HEK293 (cell line): ENCODE measurements at regions not wholly inside any gene's neighbourhood (a gene's known extent, or its start where the extent isn't known, plus 50 kb on each side); places are given as distances from the start of the nearest gene placed in this dataset.

Source experiments
- CTCF ChIA-PET: fragments of 350-600 bp; formaldehyde crosslinking; extraction: SDS; loops from one replicate; lab custom pipeline; 2021; ENCODE audit warnings: antibody characterized with exemption; lab: Yijun Ruan, JAX
- POLR2A ChIA-PET: fragments of 300-600 bp; formaldehyde crosslinking; extraction: SDS; loops from one replicate; lab custom pipeline; 2020; ENCODE audit warnings: antibody characterized with exemption, inconsistent platforms; lab: Yijun Ruan, JAX
- H3K27ac ChIP-seq: fragments of 200-500 bp; sonication (Bioruptor generic); 2 replicates; pipeline ENCODE4 v1.5.1; 2014; ENCODE audit warnings: low read depth, low read length, control low read depth, inconsistent platforms; ENCODE audit errors: extremely low read depth
- H3K36me3 ChIP-seq, 2 experiments: fragments of 200-500 bp in 1 of 2; sonication (Bioruptor generic) in 1 of 2; 1 replicate in 1 of 2; 2 replicates in 1 of 2; pipeline ENCODE4 v1.5.1; 2014 to 2017; ENCODE audit warnings: inconsistent platforms in 2 of 2, low read length in 2 of 2; ENCODE audit not compliant: control insufficient read depth in 2 of 2, insufficient read depth in 1 of 2
- H3K4me1 ChIP-seq: fragments of 200-500 bp; sonication (Bioruptor generic); 2 replicates; pipeline ENCODE4 v1.5.1; 2014; ENCODE audit warnings: mild to moderate bottlenecking, low read length, inconsistent platforms; ENCODE audit not compliant: control insufficient read depth, insufficient read depth
- H3K4me3 ChIP-seq: 2 replicates; pipeline ENCODE4 v1.5.1; 2011; ENCODE audit warnings: low read depth, mild to moderate bottlenecking, control low read depth, low read length, moderate library complexity
- H3K9me3 ChIP-seq: fragments of 200-500 bp; sonication (Bioruptor generic); 2 replicates; pipeline ENCODE4 v1.5.1; 2014; ENCODE audit warnings: low read depth, low read length, inconsistent platforms; ENCODE audit not compliant: control insufficient read depth, insufficient read depth
- BCL11A ChIP-seq: fragments of 450-650 bp; formaldehyde crosslinking; IDR thresholded peaks from 2 replicates; pipeline ENCODE4 v1.5.1; 2016; ENCODE audit warnings: low read depth, missing biosample characterization, missing genetic modification characterization
- ELK4 ChIP-seq: IDR thresholded peaks from 2 replicates; pipeline ENCODE4 v1.6.1; 2011; ENCODE audit warnings: mild to moderate bottlenecking, low read depth, low read length, borderline replicate concordance
- GLIS2 ChIP-seq: fragments of 450-650 bp; formaldehyde crosslinking; IDR thresholded peaks from 2 replicates; pipeline ENCODE4 v1.5.1; 2016; ENCODE audit warnings: missing biosample characterization, missing genetic modification characterization
- KLF8 ChIP-seq: fragments of 450-650 bp; formaldehyde crosslinking; IDR thresholded peaks from 2 replicates; pipeline ENCODE4 v1.5.1; 2016; ENCODE audit warnings: missing biosample characterization, missing genetic modification characterization
- OSR2 ChIP-seq: fragments of 450-650 bp; formaldehyde crosslinking; IDR thresholded peaks from 2 replicates; pipeline ENCODE4 v1.5.1; 2016; ENCODE audit warnings: missing biosample characterization, missing genetic modification characterization
- SP7 ChIP-seq: fragments of 450-650 bp; formaldehyde crosslinking; IDR thresholded peaks from 2 replicates; pipeline ENCODE4 v1.5.1; 2016; ENCODE audit warnings: missing biosample characterization, missing genetic modification characterization
- ZBTB17 ChIP-seq: fragments of 450-650 bp; formaldehyde crosslinking; IDR thresholded peaks from 2 replicates; pipeline ENCODE4 v1.5.1; 2016; ENCODE audit warnings: missing biosample characterization, missing genetic modification characterization
- ZBTB8A ChIP-seq: fragments of 450-650 bp; formaldehyde crosslinking; IDR thresholded peaks from 2 replicates; pipeline ENCODE4 v1.5.1; 2016; ENCODE audit warnings: missing biosample characterization, missing genetic modification characterization
- ZNF169 ChIP-seq: fragments of 450-650 bp; formaldehyde crosslinking; IDR thresholded peaks from 2 replicates; pipeline ENCODE4 v1.5.1; 2016; ENCODE audit warnings: missing biosample characterization, missing genetic modification characterization
- ZNF266 ChIP-seq: fragments of 450-650 bp; formaldehyde crosslinking; IDR thresholded peaks from 2 replicates; pipeline ENCODE4 v1.5.1; 2016; ENCODE audit warnings: missing biosample characterization, missing genetic modification characterization, low read depth
- ZNF292 ChIP-seq: fragments of 450-650 bp; formaldehyde crosslinking; IDR thresholded peaks from 2 replicates; pipeline ENCODE4 v1.5.1; 2016; ENCODE audit warnings: low read depth, missing biosample characterization, missing genetic modification characterization, borderline replicate concordance
- ZNF302 ChIP-seq: fragments of 450-650 bp; formaldehyde crosslinking; IDR thresholded peaks from 2 replicates; pipeline ENCODE4 v1.5.1; 2016; ENCODE audit warnings: missing biosample characterization, missing genetic modification characterization, low read depth
- ZNF341 ChIP-seq: fragments of 450-650 bp; formaldehyde crosslinking; IDR thresholded peaks from 2 replicates; pipeline ENCODE4; 2016; ENCODE audit warnings: low read depth, missing biosample characterization, missing genetic modification characterization
- ZNF433 ChIP-seq: fragments of 450-650 bp; formaldehyde crosslinking; IDR thresholded peaks from 2 replicates; pipeline ENCODE4 v1.5.1; 2016; ENCODE audit warnings: missing biosample characterization, missing genetic modification characterization, low read depth
- ZNF510 ChIP-seq: fragments of 450-650 bp; formaldehyde crosslinking; IDR thresholded peaks from 2 replicates; pipeline ENCODE4 v1.5.1; 2018; ENCODE audit warnings: mild to moderate bottlenecking, missing genetic modification characterization, missing biosample characterization; ENCODE audit not compliant: insufficient replicate concordance
- ZNF530 ChIP-seq: fragments of 450-650 bp; formaldehyde crosslinking; IDR thresholded peaks from 2 replicates; pipeline ENCODE4 v1.5.1; 2016; ENCODE audit warnings: low read depth, missing biosample characterization, missing genetic modification characterization
- ZNF561 ChIP-seq: fragments of 450-650 bp; IDR thresholded peaks from 2 replicates; pipeline ENCODE4 v1.5.1; 2018; ENCODE audit warnings: missing biosample characterization, missing genetic modification characterization, borderline replicate concordance
- ZNF585B ChIP-seq: fragments of 450-650 bp; formaldehyde crosslinking; IDR thresholded peaks from 2 replicates; pipeline ENCODE4 v1.5.1; 2016; ENCODE audit warnings: missing biosample characterization, missing genetic modification characterization
- ZNF596 ChIP-seq: fragments of 450-650 bp; IDR thresholded peaks from 2 replicates; pipeline ENCODE4 v1.5.0; 2018; ENCODE audit warnings: missing biosample characterization, mild to moderate bottlenecking, missing genetic modification characterization, moderate library complexity
- ZNF626 ChIP-seq: fragments of 450-650 bp; sonication (Bioruptor Pico); formaldehyde crosslinking; IDR thresholded peaks from 2 replicates; pipeline ENCODE4 v1.5.1; 2018; ENCODE audit warnings: missing biosample characterization, missing genetic modification characterization, inconsistent platforms
- ZNF701 ChIP-seq: fragments of 450-650 bp; formaldehyde crosslinking; IDR thresholded peaks from 2 replicates; pipeline ENCODE4 v1.5.1; 2016; ENCODE audit warnings: missing biosample characterization, missing genetic modification characterization
- ZNF768 ChIP-seq: fragments of 450-650 bp; formaldehyde crosslinking; IDR thresholded peaks from 2 replicates; pipeline ENCODE4 v1.5.1; 2018; ENCODE audit warnings: missing biosample characterization, mild to moderate bottlenecking, missing genetic modification characterization
- ZNF777 ChIP-seq: fragments of 450-650 bp; formaldehyde crosslinking; IDR thresholded peaks from 2 replicates; pipeline ENCODE4 v1.5.1; 2017; ENCODE audit warnings: missing biosample characterization, missing genetic modification characterization, borderline replicate concordance
- ZNF792 ChIP-seq: fragments of 450-650 bp; formaldehyde crosslinking; IDR thresholded peaks from 2 replicates; pipeline ENCODE4 v1.5.1; 2016; ENCODE audit warnings: missing biosample characterization, missing genetic modification characterization
- TF ChIP-seq, protein P1 (sequence below): fragments of 450-650 bp; formaldehyde crosslinking; IDR thresholded peaks from 2 replicates; pipeline ENCODE4 v1.5.1; 2016; ENCODE audit warnings: missing biosample characterization, missing genetic modification characterization
- TF ChIP-seq, protein P2 (sequence below): fragments of 450-650 bp; formaldehyde crosslinking; IDR thresholded peaks from 2 replicates; pipeline ENCODE4 v1.5.1; 2016; ENCODE audit warnings: missing biosample characterization, missing genetic modification characterization

- TF ChIP-seq ZNF792 (tag by site-specific recombination) = no peak
- no peak for TF ChIP-seq GLIS2 (tag by site-specific recombination)
- TF ChIP-seq ZNF169 (tag by site-specific recombination) = no peak
- TF ChIP-seq BCL11A (tag by site-specific recombination) = no peak
- no peak for TF ChIP-seq ZNF561 (tag by site-specific recombination)
- TF ChIP-seq ZNF585B (tag by site-specific recombination) = no peak
- no peak for TF ChIP-seq ELK4
- TF ChIP-seq ZNF292 (tag by site-specific recombination) = no peak
Observed at GRCh38 chr4:156568041-156568440, 403.6 kb downstream of the PDGFC start (continued).

- CTCF ChIA-PET = no interaction called here
- Histone ChIP-seq H3K9me3 (no peaks in the 10 kb centered on the region), H3K36me3 (no peaks in the 10 kb centered on the region), H3K27ac (no peak overlapping the region), H3K4me3 (no peak overlapping the region), H3K4me1 (no peaks in the 10 kb centered on the region; the same call in 1 of the 2 replicates)
- TF ChIP-seq, protein P1, sequence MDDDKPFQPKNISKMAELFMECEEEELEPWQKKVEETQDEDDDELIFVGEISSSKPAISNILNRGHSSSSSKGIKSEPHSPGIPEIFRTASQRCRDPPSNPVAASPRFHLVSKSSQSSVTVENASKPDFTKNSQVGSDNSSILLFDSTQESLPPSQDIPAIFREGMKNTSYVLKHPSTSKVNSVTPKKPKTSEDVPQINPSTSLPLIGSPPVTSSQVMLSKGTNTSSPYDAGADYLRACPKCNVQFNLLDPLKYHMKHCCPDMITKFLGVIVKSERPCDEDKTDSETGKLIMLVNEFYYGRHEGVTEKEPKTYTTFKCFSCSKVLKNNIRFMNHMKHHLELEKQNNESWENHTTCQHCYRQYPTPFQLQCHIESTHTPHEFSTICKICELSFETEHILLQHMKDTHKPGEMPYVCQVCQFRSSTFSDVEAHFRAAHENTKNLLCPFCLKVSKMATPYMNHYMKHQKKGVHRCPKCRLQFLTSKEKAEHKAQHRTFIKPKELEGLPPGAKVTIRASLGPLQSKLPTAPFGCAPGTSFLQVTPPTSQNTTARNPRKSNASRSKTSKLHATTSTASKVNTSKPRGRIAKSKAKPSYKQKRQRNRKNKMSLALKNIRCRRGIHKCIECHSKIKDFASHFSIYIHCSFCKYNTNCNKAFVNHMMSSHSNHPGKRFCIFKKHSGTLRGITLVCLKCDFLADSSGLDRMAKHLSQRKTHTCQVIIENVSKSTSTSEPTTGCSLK (tag by site-specific recombination) = no peak
- TF ChIP-seq ZNF701 (tag by site-specific recombination) = 0 out of 2 replicates have a peak, but pooled peaks have one; percentile 65
- POLR2A ChIA-PET = no interaction called here
Observed at GRCh38 chr4:156560701-156561100, 410.9 kb downstream of the PDGFC start.

DNA sequence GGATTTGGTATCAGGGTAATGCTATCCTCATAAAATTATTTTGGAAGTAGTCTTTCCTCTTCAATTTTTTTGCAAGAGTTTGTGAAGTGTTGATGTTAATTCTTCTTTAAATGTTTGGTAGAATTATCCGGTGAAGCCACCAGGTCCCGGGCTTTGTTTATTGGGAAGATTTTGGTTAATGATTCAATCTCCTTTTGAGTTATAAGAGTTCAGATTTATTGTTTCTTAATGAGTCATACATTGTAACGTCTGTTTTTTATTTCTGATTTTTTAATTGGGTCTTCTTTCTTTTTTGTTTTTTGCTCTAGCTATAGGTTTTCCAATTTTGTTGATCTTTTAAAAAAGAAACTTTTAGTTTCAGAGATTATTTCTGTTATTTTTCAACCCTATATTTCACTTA lies 412.3 kb downstream of the PDGFC start:
- H3K4me1 ChIP-seq = no peaks in the 10 kb centered on the region; the same call in 1 of the 2 replicates
- H3K4me3 ChIP-seq = no peak overlapping the region
- ChIA-PET POLR2A (no interaction called here), CTCF (interaction anchor here (1.3 kb wide), 1 partner anchor 612 kb away, joined by 3 read pairs; no protein-coding TSS in a partner anchor)
- no peaks in the 10 kb centered on the region for H3K36me3 ChIP-seq
- no peak overlapping the region for H3K27ac ChIP-seq
- TF ChIP-seq ZNF433 (tag by site-specific recombination) = no peak
- no peak for TF ChIP-seq KLF8 (tag by site-specific recombination)
- TF ChIP-seq ZNF626 (tag by site-specific recombination) = no peak
- TF ChIP-seq ZBTB17 (tag by site-specific recombination) = no peak
- no peak for TF ChIP-seq ZNF768 (tag by site-specific recombination)
- no peak for TF ChIP-seq ZNF266 (tag by site-specific recombination)
- TF ChIP-seq ZNF585B (tag by site-specific recombination) = no peak
- H3K9me3 ChIP-seq = no peaks in the 10 kb centered on the region

DNA sequence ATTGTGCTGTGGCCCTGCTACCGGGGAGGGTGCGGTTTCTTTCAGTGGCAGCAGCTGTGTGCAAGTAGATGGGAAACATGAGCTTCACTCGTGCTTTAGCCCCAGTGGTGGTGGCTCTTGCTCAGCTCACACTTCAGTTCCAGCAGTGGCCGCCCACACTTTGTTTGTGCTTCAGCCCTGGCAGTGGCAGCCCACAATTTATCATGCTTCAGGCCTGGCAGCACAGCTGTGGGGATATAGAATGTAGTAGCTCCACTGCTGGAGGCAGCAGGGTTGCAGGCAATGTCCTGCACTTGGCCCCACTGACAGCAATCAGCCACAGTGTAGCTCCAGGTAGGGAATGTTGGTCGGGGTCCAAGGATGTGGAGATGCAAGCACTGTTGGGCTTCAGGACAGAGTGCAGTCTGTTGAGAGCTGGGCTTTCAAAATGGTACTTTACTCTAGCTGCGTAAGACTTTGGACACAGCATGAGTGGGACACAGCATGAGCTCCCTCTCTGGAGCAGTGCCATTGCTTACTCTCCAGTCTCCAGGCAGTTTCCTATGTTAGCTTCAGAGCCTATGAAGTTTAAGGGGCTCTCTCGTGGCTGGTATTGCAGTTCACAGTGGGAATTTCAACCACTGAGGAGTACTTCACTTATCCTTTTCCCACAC lies 413.1 kb downstream of the PDGFC start:
- Histone ChIP-seq H3K4me1 (no peaks in the 10 kb centered on the region), H3K9me3 (no peaks in the 10 kb centered on the region), H3K27ac (no peak overlapping the region), H3K4me3 (no peak overlapping the region), H3K36me3 (no peaks in the 10 kb centered on the region)
- ChIA-PET POLR2A (no interaction called here), CTCF (interaction anchor here (0.6 to 1.3 kb wide), 2 partner anchors 490 to 613 kb away, joined by 3 read pairs; no protein-coding TSS in a partner anchor)
- TF ChIP-seq ZNF302 (tag by site-specific recombination) = no peak
- no peak for TF ChIP-seq ZBTB8A (tag by site-specific recombination)
- TF ChIP-seq ZNF510 (tag by site-specific recombination) = no peak
- TF ChIP-seq OSR2 (tag by site-specific recombination) = no peak
- no peak for TF ChIP-seq ZNF777 (tag by site-specific recombination)
- TF ChIP-seq ZNF585B (tag by site-specific recombination) = no peak
- TF ChIP-seq ZNF626 (tag by site-specific recombination) = no peak
- no peak for TF ChIP-seq SP7 (tag by site-specific recombination)
- TF ChIP-seq ZNF596 (tag by site-specific recombination) = no peak
- no peak for TF ChIP-seq ZNF530 (tag by site-specific recombination)
- TF ChIP-seq, protein P2, sequence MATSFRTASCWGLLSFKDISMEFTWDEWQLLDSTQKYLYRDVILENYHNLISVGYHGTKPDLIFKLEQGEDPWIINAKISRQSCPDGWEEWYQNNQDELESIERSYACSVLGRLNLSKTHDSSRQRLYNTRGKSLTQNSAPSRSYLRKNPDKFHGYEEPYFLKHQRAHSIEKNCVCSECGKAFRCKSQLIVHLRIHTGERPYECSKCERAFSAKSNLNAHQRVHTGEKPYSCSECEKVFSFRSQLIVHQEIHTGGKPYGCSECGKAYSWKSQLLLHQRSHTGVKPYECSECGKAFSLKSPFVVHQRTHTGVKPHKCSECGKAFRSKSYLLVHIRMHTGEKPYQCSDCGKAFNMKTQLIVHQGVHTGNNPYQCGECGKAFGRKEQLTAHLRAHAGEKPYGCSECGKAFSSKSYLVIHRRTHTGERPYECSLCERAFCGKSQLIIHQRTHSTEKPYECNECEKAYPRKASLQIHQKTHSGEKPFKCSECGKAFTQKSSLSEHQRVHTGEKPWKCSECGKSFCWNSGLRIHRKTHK = no peak
- no peak for TF ChIP-seq ZNF341 (tag by site-specific recombination)
